ENCODE measurements at regions not wholly inside any gene's neighbourhood (a gene's known extent, or its start where the extent isn't known, plus 50 kb on each side); places are given as distances from the start of the nearest gene placed in this dataset.
"Not testable (repeated sequence)": the region's sequence is repeated elsewhere in the genome, so short reads cannot be mapped to it uniquely, and the experiment has no call there.

GRCh38 chr1:86798608-86799291 is 94.4 kb downstream of the SH3GLB1 start:
- no peak for DNase-seq (ENCODE audit: low spot score)

- not testable (repeated sequence) for DNase-seq (ENCODE audit: low spot score)
These were observed 99.3 kb downstream of the SH3GLB1 start for GRCh38 chr1:86803641-86804040.

GRCh38 chr1:86805898-86806519 is 101.6 kb downstream of the SH3GLB1 start:
- DNase-seq (ENCODE audit: low spot score) = not testable (repeated sequence)

GRCh38 chr1:86811142-86811924 is 102.6 kb downstream of the SELENOF start:
- DNase-seq (ENCODE audit: low spot score) = peak; percentile 15

- DNase-seq (ENCODE audit: low spot score) = no peak
These were observed 101.6 kb downstream of the SELENOF start for GRCh38 chr1:86812286-86812685.
